PC-9 (cell line): ENCODE measurements at regions not wholly inside any gene's neighbourhood (a gene's known extent, or its start where the extent isn't known, plus 50 kb on each side); places are given as distances from the start of the nearest gene placed in this dataset.

ENCODE experiments used
- BruUV-seq: library from RNA; stranded (reverse); fragments of 400-500 nt; replicated peaks from 2 replicates; lab custom pipeline; 2021; lab: Mats Ljungman, UMichigan
- CTCF ChIA-PET: fragments of 300-600 bp; sonication (Branson Sonifier 250); formaldehyde crosslinking; loops from one replicate; lab custom pipeline; 2022; ENCODE audit warnings: antibody characterized with exemption; lab: Charles Lee
- POLR2A ChIA-PET: fragments of 300-600 bp; sonication (Branson Sonifier 250); formaldehyde crosslinking; loops from one replicate; lab custom pipeline; 2022; ENCODE audit warnings: antibody characterized with exemption; ENCODE audit not compliant: unreplicated experiment; lab: Charles Lee
- DNase-seq, 2 experiments: peaks; one replicate each; pipeline versions ENCODE4 v3.0.0 to v3.0.0-alpha.2; 2015 to 2022; ENCODE audit warnings: mixed read lengths in 1 of 2
- H2AFZ ChIP-seq: fragments of 200-600 bp; sonication (generic); 2 replicates; pipeline ENCODE4 v1.8.1; 2017; ENCODE audit warnings: antibody characterized with exemption
- H3F3A ChIP-seq: fragments of 200-600 bp; sonication (generic); 2 replicates; pipeline ENCODE4 v1.8.1; 2017; ENCODE audit warnings: antibody characterized with exemption, mild to moderate bottlenecking, low read depth; ENCODE audit not compliant: insufficient read depth
- H3K27ac ChIP-seq: fragments of 200-600 bp; sonication (generic); 2 replicates; pipeline ENCODE4 v1.6.1; 2016; ENCODE audit warnings: mixed run types
- H3K27me3 ChIP-seq: fragments of 200-600 bp; sonication (generic); 2 replicates; pipeline ENCODE4 v1.6.1; 2016; ENCODE audit warnings: low read depth, mixed run types; ENCODE audit not compliant: insufficient read depth
- H3K36me3 ChIP-seq: fragments of 200-600 bp; sonication (generic); 2 replicates; pipeline ENCODE4 v1.6.1; 2016; ENCODE audit warnings: low read depth, mixed run types
- H3K4me1 ChIP-seq: fragments of 200-600 bp; sonication (generic); replicated peaks from 2 replicates; pipeline ENCODE4 v1.6.1; 2016; ENCODE audit warnings: mixed run types; ENCODE audit not compliant: insufficient read depth
- H3K4me2 ChIP-seq: fragments of 200-600 bp; sonication (generic); 2 replicates; pipeline ENCODE4 v1.6.1; 2017; ENCODE audit warnings: mixed run types
- H3K4me3 ChIP-seq: fragments of 200-600 bp; sonication (generic); 2 replicates; pipeline ENCODE4 v1.6.1; 2016; ENCODE audit warnings: mixed run types
- H3K79me2 ChIP-seq: fragments of 200-600 bp; sonication (generic); 2 replicates; pipeline ENCODE4 v1.6.1; 2017; ENCODE audit warnings: low read depth, mixed run types
- H3K9me2 ChIP-seq: fragments of 200-600 bp; sonication (generic); 2 replicates; pipeline ENCODE4 v1.8.1; 2017; ENCODE audit warnings: mild to moderate bottlenecking; ENCODE audit not compliant: insufficient read depth
- H3K9me3 ChIP-seq: fragments of 200-600 bp; sonication (generic); 2 replicates; pipeline ENCODE4 v1.8.1; 2016; ENCODE audit warnings: low read depth; ENCODE audit not compliant: insufficient read depth
- H4K20me1 ChIP-seq: fragments of 200-600 bp; sonication (generic); 2 replicates; pipeline ENCODE4 v1.8.1; 2017; ENCODE audit not compliant: insufficient read depth
- EZH2 ChIP-seq: fragments of 200-600 bp; sonication (generic); IDR thresholded peaks from 2 replicates; pipeline ENCODE4 v1.8.0; 2017; ENCODE audit warnings: antibody characterized with exemption, low read depth
- intact Hi-C: fragments of 100-400 bp; cut with micrococcal nuclease; formaldehyde crosslinking; loops from one replicate; pipeline ENCODE4 v1.10.0; 2022; ENCODE audit not compliant: unreplicated experiment
- TF ChIP-seq, protein P1 (sequence below): fragments of 200-600 bp; sonication (generic); conservative IDR thresholded peaks from 2 replicates; pipeline ENCODE4 v1.6.1; 2017; ENCODE audit warnings: mixed run types, antibody characterized with exemption, mild to moderate bottlenecking, moderate library complexity

DNA sequence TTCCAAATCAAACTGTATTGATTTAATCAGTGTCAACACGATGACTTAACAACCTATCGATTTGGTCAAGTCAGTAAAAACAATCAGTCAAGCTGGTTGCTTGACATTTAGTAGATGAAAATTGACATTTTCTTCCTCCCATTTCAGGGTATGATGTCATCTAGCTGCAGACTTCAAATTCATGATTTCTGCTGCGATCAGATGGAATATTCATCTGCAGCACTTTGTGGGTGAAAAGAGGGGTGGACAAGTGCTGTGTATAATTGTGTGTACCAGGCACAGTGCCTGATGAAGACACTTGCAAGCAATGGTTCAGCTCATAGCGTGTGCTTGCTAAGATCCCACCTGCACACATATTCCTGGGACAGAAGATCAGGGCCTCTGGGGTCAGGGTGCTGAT, 479.8 kb downstream of the DISC1 start:
- Histone ChIP-seq H3K27ac (no peak overlapping the region), H3K4me3 (no peak overlapping the region), H3K4me1 (no peaks in the 10 kb centered on the region), H3K4me2 (no peak overlapping the region), H3F3A (no peaks in the 10 kb centered on the region), H3K27me3 (peaks cover 61% of the 10 kb centered on the region), H4K20me1 (no peaks in the 10 kb centered on the region), H3K9me2 (no peaks in the 10 kb centered on the region), H2AFZ (no peak overlapping the region), H3K79me2 (no peaks in the 10 kb centered on the region), H3K9me3 (no peaks in the 10 kb centered on the region), H3K36me3 (no peaks in the 10 kb centered on the region)
- intact Hi-C loops: no loop called here
- TF ChIP-seq, protein P1, sequence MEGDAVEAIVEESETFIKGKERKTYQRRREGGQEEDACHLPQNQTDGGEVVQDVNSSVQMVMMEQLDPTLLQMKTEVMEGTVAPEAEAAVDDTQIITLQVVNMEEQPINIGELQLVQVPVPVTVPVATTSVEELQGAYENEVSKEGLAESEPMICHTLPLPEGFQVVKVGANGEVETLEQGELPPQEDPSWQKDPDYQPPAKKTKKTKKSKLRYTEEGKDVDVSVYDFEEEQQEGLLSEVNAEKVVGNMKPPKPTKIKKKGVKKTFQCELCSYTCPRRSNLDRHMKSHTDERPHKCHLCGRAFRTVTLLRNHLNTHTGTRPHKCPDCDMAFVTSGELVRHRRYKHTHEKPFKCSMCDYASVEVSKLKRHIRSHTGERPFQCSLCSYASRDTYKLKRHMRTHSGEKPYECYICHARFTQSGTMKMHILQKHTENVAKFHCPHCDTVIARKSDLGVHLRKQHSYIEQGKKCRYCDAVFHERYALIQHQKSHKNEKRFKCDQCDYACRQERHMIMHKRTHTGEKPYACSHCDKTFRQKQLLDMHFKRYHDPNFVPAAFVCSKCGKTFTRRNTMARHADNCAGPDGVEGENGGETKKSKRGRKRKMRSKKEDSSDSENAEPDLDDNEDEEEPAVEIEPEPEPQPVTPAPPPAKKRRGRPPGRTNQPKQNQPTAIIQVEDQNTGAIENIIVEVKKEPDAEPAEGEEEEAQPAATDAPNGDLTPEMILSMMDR: no peak
- no peak for TF ChIP-seq EZH2
- CTCF ChIA-PET: no interaction called here
- BruUV-seq: no TSS peak
- DNase-seq: no peak
- POLR2A ChIA-PET: no interaction called here

DNA sequence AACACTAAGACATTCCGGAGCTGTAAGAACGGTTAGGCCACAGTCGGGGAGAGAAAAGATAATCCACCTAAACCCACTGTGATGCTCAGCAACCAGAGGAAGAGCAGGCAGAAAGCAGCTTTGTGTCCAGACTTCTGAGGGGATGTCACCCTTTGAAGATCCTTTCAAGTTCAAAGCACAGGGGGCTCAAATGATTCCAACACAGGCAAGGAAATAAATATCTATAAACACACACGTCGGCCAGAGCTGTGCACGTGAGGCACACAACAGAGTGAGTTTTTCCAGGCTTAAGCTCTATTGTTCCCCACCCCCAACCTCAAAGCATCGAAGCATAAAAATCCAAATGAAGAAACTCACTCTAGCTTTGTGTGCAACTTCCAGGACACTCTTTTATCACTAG, 479.0 kb downstream of the DISC1 start:
- no peaks in the 10 kb centered on the region for H3F3A ChIP-seq
- no peaks in the 10 kb centered on the region for H3K4me1 ChIP-seq
- H3K36me3 ChIP-seq: no peaks in the 10 kb centered on the region
- TF ChIP-seq, protein P1: no peak
- TF ChIP-seq EZH2: no peak
- H3K9me3 ChIP-seq: no peaks in the 10 kb centered on the region
- H3K79me2 ChIP-seq: no peaks in the 10 kb centered on the region
- intact Hi-C loops: no loop called here
- DNase-seq: no peak
- H3K4me2 ChIP-seq: no peak overlapping the region
- H3K4me3 ChIP-seq: no peak overlapping the region
- ChIA-PET POLR2A (no interaction called here), CTCF (no interaction called here)
- no peaks in the 10 kb centered on the region for H3K9me2 ChIP-seq
- peaks cover 61% of the 10 kb centered on the region for H3K27me3 ChIP-seq
- no peaks in the 10 kb centered on the region for H4K20me1 ChIP-seq
- no peak overlapping the region for H3K27ac ChIP-seq
- BruUV-seq: no TSS peak
- H2AFZ ChIP-seq: no peak overlapping the region

DNA sequence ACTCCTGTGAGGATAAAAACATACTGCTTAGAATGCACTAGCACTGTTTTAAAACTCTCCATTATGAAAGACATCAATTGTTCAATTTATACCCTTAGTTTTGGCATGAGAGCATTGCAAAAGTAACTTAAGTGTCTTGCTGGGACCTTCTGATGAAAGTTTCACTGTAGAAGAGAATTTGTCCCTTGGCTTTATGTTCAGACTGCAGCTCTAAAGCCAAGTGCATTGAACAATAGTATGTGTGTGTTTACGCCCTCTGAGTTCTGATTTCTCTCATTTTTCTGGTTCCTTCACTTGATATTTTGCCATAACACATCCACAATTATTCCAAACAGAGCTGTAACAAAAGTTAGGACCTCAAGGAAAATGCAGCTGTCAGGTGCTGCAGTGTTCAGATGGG, 474.6 kb downstream of the DISC1 start:
- Histone ChIP-seq H3K27me3 (peaks cover 93% of the 10 kb centered on the region), H2AFZ (no peak overlapping the region), H3F3A (no peaks in the 10 kb centered on the region), H3K4me2 (no peak overlapping the region), H3K4me3 (no peak overlapping the region), H3K36me3 (no peaks in the 10 kb centered on the region), H3K4me1 (no peaks in the 10 kb centered on the region), H3K79me2 (no peaks in the 10 kb centered on the region), H4K20me1 (no peaks in the 10 kb centered on the region), H3K9me2 (no peaks in the 10 kb centered on the region), H3K9me3 (no peaks in the 10 kb centered on the region), H3K27ac (no peak overlapping the region)
- POLR2A ChIA-PET: no interaction called here
- CTCF ChIA-PET: no interaction called here
- DNase-seq: no peak
- TF ChIP-seq EZH2: no peak
- TF ChIP-seq, protein P1: no peak
- intact Hi-C loops: no loop called here
- no TSS peak for BruUV-seq
